IPS-NIHi7 (cell line): ENCODE measurements at regions not wholly inside any gene's neighbourhood (a gene's known extent, or its start where the extent isn't known, plus 50 kb on each side); places are given as distances from the start of the nearest gene placed in this dataset.

Experiments used
- DNase-seq: peaks from one replicate; pipeline ENCODE4 v3.0.0; 2012; ENCODE audit warnings: mixed read lengths; ENCODE audit errors: extremely low spot score

DNA sequence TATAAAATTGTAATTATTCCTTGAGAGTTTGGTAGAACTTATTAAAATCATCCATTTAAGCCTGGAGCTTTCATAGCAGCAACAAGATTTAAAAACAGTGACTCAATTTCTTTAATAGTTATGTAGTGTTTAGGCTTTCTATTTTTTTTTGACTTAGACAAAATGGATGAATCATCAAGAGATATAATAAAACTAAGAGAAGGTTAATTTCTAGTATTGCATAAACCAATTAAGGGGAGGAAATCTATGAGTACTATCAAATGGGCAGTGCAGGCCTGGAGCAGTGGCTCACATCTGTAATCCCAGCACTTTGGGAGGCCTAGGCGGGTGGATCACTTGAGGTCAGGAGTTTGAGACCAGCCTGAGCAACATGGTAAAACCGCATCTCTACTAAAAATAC, 416.3 kb upstream of the USP24 start:
- no peak for DNase-seq

DNA sequence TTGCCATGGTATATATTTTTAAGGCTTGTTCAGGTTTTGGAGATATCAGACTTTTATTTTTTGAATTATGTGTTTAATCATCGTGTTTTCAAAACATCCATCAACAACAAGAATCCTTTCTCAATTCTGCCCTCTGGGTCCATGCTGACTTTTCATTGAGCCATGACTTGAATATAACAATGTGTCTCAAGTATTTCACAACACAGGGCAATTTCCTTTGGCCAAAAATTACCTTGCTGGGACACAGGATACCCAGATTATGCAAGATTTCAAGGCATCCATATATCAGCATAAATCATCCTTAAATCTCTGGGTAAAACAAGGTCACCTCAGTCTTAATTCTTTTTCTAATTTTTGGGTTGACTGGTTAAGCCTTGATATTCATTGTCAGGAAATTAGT, 411.2 kb upstream of the USP24 start:
- no peak for DNase-seq

DNA sequence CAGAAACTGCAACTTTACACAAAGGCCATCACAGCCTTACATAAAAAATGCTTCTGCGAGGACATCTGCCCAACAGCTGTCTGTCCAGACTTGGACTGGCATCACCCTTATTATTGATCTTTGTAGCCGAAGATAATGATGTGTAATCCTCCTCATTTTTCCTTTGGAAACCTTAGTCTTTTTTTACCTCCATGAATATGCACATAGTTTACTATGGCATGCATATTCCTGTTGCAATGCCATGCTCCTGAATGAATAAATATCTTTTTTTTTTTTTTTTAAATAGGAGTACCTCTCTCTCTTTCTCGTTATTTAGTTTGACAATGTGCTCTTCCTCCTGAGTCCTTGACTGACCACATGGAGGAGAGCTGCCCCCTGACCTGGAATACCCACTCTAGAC, 409.6 kb upstream of the USP24 start:
- DNase-seq = no peak

DNA sequence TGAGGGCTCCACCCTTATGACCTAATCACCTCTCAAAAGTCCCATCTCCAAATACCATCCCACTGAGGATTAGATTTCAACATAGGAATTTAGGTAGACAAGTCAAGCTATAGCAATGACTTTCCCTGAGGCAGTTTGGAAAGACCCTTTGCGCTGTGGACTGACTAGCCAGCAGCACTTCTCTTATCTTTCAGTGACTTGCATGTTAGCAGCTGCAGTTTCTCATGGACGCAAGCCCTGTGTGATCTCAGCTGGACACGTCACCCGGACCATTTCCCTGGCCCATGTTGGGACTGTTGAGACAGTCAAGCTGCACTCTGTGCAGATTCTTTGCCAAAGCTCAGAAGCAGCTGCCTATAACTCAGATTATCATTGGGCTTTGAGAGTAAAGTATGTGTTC, 408.1 kb upstream of the USP24 start:
- no peak for DNase-seq

DNA sequence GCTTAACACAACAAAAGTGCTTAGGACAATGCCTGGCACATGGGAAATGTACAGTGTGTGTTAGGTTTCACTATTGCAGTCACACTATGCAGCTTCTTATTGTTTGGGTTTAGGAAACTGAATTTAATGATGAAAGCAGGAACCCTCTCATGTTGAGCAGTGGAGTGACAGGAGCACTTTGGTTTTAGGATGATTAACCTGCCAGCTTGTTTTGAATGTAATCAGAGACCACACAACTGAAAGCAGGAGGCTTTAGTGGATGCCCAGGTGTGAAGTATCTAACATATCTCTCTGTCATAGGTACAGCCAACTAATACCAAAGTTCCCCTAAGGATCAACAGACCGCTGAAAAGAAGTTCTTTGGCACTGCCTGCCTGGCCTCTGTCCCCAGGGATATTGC, 406.9 kb upstream of the USP24 start:
- no peak for DNase-seq

DNA sequence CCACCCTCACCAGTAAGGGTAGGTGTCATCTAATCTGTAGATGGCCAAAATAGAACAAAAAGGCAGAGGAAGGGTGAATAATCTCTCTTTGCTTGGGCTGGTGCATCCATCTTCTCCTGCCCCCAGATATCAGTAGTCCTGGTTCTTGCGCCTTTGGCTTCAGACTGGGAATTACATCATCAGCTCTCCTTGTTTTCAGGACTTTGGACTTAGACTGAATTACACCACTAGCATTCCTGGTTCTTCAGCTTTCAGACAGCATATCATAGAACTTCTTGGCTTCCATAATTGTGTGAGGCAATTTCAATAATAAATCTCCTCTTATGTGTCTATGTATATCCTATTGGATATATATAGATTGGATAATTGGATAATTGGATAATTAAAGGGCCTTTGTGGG, 403.0 kb upstream of the USP24 start:
- DNase-seq = no peak

DNA sequence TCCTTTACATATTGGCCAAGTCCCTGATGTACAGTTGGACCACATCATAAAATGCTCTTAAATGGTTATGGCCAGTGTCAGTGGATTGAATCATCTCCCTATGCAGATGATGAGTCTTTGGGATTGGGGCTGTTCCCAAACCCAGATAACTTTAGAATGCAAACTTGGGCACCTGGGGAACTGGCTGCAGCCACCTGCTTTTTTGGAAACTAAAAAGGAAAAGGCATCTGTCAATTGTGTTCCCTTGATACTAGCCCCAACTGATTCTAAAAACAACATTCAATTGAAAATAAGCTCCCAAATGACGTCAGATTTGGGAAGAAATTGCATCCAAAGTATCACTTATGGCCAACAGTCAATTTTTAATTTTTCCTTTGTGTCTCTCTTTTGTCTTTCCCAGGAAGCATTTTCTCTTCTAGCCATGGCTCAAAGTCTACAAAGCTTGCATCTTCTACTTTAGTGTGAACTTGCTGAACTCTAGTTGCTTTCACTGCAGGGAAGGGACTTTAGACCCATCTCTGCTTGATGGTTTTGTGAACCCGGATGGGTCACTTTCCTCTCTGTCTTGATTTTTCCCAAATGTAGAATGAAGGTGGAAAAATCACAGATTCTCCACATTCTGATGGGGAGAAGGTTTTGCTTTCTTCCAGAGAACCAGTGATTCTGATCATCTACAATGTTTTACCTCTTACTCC, 402.3 kb upstream of the USP24 start:
- DNase-seq = no peak

DNA sequence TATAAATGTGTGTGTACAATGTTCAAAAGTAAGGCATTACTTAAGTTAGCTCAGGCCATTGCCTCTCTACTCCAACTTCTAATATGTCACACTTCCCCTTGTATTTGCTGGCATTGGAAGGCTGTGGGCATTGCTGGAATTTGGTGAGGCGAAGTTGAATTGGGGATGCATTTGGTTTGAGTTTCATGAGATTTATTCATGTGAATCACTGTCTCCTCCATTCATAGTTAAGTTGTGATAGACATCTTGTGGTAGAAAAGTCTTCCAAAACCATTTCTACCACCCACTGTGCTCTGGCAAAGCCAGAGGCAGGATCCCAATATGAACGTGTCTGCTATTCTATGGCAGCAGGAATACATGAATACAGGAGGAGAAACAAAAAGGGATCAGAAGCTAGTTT, 397.8 kb upstream of the USP24 start:
- no peak for DNase-seq

DNA sequence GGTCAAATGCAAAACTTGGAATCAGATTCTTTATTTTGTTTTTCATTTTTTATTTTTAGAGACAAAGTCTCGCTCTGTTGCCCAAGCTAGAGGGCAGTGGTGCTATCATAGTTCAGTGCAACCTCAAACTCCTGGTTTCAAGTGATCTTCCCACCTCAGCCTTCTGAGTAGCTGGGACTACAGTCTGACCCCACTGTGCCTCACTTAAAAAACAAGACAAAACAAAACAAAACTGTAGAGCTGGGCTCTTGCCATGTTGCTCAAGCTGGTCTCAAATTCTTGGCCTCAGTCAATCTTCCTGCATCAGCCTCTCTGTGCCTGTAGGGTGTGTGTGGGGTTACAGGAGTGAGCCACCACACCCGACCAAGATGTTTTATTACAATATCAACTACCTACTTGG, 396.0 kb upstream of the USP24 start:
- DNase-seq = no peak

DNA sequence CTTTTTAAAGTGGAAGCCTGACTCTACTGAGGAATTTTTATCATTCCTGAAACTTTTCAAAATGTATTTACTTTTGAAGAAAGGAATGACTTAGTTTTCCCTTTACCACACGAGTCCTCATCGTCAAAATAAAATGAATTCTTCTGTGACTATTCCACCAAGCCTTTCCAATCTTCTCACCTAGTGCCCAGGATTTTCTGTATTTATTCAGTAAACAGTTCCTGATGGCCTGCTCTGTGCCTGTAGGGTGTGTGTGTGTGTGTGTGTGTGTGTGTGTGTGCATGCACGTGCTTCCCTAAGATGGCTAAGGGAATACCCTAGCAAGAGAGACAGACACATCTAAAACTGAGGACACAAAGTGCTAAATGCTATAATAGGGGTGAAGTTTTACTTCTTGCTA, 395.0 kb upstream of the USP24 start:
- no peak for DNase-seq

DNA sequence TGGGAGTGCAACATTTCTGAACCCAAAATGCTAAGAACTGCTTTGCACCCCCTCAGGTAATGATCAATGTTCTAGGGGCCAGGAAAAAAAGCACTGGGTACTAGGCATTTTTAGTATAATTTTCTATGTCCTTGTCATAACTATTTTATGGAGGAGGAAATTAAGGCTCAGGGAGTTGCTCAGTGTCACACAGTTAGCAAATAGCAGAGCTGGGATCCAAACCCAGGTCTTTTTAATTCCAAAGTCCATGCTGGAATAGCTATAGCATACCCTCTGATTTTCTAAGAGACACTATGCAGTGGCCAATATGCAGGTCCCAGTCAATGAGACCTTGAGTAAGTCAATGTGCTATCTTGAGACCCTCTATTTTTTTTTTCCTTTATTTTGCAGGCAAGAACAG, 394.5 kb upstream of the USP24 start:
- DNase-seq = no peak

DNA sequence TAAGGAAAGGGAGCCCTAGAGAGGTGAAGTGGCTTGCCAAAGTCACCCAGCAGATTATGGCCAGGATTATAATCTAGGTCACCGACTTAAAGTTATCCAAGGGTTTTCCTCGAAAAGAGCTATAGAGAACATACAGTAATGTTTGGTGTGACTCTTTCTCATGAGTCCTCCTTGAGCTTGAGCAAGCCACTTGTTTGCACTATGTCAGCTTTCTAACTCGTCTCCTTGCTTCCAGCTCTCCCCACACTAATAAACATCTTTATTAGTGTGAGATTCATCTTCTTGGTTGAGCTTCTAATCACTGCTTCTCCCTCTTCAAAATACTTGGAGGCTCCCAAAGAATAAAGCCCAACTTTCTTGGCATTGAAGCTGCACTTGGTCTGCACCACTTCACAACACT, 390.0 kb upstream of the USP24 start:
- DNase-seq = no peak

DNA sequence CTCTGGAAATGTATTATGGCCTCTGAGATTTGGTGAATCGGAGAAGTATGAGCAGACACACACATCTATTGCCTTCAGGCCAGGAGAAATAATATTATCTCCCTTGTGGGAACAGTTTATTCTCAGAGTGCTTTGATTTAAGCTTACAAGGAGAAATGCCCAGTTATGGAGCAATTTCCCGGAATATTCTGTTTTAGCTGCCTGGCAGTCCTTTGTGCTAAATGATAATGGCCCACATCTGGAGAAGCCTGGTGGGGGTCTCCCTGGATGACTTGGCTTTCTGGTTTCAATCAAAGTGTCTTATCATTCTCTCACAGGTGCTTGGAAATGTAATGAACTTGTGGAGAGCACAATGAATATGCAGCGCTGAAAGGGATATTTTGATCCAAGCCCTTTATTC, 389.6 kb upstream of the USP24 start:
- DNase-seq = no peak

DNA sequence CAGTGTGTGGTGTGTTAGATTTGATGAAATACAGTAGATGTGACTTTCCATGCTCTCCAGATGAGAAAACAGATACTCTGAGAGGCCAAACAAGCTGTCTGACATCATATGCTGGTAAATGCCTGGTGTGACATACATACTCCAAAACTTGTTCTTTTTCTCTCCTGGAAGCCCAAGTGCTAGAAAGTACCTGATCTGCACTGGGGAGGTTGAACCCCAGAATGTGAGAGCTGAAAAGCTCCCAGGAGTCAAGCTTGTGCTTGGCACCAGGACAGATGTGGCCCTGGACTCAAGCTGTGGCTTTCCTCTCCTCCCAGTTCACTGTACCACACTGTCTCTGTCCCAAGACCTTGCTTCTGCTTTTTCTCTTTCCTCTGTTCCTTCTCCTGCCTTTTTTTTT, 389.0 kb upstream of the USP24 start:
- no peak for DNase-seq

DNA sequence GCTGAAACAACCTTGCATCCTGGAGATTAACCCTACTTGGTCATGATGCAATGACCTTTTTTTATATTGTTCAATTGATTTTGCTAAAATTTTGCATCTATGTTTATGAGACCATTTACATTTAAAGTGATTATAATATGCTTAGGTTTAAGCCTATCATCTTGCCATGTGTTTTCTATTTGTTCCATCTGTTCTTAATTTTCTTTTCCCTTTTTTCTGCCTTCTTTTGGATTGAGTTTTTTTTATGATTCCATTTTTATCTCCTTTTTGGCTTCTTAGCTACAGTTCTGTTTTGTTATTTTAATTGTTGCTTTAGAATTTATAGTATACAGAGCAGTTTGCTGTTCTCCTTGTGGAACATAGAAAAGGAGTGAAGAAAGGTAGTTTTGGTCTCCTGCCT, 385.1 kb upstream of the USP24 start:
- DNase-seq = no peak

DNA sequence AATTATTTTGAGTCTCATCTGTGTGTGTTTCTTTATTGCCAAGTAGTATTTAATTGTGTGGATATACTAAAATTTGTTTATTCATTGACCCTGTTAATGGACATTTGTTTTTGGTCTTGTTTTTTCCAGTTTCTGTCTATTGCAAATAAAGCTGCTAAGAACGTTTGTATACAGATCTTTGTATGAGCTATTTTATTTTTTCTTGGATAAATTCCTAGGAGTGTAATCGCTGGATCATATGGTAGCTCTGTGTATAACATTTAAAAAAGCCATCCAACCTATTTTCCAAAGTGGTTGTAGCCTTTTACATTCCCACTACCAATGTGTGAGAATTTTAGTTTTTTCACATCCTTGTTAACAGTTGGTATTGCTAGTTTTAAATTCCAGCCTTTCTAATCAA, 382.7 kb upstream of the USP24 start:
- DNase-seq = no peak

DNA sequence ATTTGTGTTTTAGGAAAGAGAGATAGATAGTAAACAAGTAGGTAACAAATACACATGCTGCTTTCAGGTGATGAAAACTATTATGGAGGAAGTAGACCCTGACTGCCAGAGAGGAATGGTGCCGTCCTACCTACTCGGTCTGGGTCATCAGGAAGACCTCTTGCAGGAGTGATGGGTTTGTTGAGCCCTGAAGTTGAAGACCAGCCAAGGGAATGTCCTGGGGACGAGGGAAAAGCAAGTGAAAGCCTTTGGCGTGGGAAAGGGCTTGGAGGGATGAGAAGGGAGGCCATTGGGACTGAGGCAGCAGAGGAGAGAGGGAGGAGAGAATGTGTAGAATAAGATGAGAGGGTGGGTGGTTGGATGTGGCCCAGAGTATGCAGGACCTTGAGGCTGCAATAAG, 379.5 kb upstream of the USP24 start:
- no peak for DNase-seq

DNA sequence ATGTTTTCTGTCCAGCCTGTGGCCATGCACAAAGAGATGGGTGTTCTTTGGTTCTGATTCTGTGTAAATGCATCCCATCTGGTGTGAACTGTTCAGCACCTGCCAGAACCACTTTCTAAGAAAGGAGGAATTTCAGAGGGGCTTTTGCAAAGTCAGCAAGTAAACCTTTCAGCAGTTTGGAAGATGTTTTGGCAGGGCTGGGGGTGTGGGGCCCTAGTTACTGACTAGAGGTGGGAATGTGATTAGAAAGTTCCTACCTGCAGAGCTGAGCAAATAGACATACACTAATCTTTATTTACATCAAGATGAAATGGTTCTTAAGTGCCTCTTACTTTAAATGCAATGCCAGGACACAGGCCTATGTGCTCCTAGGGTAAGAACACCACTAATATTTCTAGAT, 378.1 kb upstream of the USP24 start:
- DNase-seq = no peak

DNA sequence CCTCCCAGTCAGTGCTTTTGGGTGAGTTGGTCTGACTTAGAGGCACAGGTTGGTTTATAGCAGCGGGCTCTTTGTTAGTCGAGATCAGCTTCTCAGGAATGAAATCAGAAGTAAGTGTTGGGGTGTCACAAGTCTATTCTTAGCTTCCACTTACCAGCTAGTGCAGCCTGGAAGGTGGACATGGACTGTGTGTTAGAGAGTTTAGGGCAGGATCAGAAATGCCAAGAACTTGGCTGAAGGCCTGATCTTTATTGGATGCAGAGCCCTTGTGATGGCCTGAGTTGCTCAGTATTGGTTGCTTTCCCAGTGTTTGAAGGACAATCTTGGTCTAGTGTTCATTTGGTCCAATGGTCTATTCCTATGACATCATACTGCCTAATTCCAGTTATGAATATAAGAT, 377.0 kb upstream of the USP24 start:
- no peak for DNase-seq

DNA sequence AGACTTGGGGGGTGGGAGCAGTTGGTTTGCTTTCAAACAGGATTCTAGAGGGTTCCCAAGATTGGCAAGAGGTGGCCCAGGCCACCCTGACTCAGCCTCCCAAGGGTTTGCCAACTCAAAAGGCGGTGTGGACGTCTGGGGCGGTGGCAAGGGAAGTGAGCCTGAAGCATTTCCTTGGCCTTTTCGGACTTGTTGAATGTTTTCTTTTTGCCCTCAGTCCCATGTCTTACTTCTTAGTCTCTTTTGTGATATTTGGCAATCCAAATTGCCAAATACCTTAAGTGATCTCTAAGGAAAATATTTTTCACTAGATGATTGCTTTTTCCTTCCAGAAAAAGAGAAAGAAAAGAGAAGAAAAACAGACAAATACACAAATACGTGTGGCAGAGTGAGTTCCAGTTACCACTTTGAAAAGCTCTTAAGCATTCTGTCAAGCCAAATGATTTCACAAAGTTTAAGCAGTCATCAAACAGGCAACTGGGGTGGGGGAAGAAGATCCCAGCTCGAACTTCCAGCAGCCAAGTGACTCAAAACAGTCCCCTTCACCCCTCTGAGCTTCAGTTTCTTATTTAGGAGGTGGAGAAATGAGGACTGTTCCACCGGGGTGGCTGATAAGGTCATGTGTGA, 374.6 kb upstream of the USP24 start:
- no peak for DNase-seq

DNA sequence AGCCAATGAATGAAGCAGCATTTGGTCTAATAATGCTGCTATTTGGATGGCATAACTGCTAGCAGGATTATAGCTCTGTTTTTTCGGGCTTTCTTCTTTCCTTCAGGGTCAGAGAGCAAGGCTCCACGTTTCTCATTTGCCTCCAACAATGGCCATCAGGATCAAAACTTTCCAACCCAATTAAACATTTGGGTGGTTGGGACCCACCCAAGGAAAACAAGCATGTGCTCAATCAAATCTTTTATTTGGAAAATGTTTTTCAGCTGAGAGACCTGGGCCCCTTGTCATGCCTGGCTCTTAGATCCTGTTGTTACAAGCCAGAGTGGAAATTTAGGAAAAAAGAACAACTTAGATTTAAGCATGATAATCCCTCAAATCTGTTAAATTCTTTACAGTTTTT, 373.1 kb upstream of the USP24 start:
- no peak for DNase-seq

DNA sequence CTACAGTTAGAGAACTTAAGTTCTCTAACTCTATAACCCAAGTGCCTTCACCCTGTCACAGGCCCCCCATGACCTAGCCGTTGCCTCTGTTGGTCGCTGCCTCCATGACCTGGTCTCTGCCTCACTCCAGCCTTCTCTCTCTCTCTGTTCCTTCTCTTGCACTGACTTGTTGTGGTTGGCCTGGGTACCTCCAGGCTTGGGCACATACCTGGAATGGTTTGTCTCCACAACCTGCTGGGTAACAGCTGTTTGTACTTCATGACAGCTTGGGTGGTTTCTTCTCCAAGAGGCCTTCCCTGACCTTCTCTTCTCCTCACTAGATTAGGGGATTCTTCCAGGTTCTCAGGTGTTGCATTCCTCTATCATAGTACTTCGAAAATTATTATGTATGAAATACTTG, 371.6 kb upstream of the USP24 start:
- DNase-seq = no peak

DNA sequence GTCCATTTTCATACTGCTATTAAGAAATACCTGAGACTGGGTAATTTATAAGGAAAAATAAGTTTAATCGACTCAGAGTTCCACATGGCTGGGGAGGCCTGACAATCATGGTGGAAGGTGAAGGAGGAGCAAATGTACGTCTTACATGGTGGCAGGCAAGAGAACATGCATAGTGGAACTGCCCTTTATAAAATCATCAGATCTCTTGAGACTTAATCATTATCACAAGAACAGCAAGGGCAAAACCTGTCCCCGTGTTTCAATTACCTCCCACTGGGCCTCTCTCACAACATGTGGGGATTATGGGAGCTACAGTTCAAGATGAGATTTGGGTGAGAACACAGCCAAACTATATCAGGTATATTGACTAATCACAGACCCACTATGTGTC, 370.2 kb upstream of the USP24 start:
- no peak for DNase-seq
